ENCODE measurements at regions not wholly inside any gene's neighbourhood (a gene's known extent, or its start where the extent isn't known, plus 50 kb on each side); places are given as distances from the start of the nearest gene placed in this dataset.
A peak's percentile ranks its signal among the peaks of the same experiment; 100 is the strongest.

- no peak for DNase-seq
These were observed 717.0 kb upstream of the WWC1 start for GRCh38 chr5:167574464-167574863.

GRCh38 chr5:167575330-167575729, 716.1 kb upstream of the WWC1 start:
- no peak for DNase-seq

GRCh38 chr5:167576126-167576525, 715.3 kb upstream of the WWC1 start:
- no peak for DNase-seq

- DNase-seq, result no peak
These were observed 714.5 kb upstream of the WWC1 start for GRCh38 chr5:167576897-167577296.

GRCh38 chr5:167577616-167578015, 713.8 kb upstream of the WWC1 start:
- no peak for DNase-seq

- peak; percentile 89 for DNase-seq
These were observed 712.3 kb upstream of the WWC1 start for GRCh38 chr5:167578977-167579692.

DNA sequence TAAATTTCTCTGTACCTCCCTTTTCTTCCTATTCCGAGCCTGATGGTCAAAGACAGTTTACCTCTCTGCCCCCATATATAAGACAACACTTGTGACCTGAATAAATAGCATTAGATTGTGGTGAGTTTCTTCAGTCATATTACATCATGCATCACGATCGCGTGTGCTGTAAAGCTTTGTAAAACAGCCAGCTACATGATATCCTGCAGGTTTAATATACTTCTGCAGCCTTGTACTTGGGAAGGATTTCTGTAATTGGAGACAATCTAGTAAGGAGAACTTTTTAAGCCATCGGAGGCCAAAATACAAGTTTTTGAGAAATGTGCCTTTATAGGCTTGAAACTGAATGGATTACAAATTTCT, 711.8 kb upstream of the WWC1 start:
- peak; percentile 69 for DNase-seq

- DNase-seq, result no peak
These were observed 710.8 kb upstream of the WWC1 start for GRCh38 chr5:167580608-167581007.

- DNase-seq, result peak; percentile 58
These were observed 709.2 kb upstream of the WWC1 start for GRCh38 chr5:167582283-167582682.

GRCh38 chr5:167582886-167583285, 708.6 kb upstream of the WWC1 start:
- DNase-seq, result peak; percentile 74

DNA sequence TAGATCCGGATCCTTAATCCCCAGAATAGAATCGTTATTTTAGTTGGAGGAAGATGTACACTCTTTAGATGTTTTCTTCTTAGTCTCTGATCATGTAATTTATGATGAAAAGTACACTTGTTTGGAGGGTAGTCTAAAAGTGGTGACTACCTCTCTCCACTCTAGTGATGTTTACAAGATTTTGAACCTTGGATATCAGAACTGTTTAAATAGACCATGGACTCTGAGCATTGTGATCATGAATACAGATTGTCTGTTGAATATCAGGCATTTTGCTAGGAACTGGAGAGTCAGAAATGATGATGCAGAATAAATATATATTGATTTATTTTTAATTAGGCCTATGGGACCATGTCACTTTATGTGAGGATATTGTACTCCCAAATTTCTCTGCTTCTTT, 706.3 kb upstream of the WWC1 start:
- DNase-seq, result no peak

- DNase-seq, result peak; percentile 65
These were observed 703.5 kb upstream of the WWC1 start for GRCh38 chr5:167587772-167588437.

DNA sequence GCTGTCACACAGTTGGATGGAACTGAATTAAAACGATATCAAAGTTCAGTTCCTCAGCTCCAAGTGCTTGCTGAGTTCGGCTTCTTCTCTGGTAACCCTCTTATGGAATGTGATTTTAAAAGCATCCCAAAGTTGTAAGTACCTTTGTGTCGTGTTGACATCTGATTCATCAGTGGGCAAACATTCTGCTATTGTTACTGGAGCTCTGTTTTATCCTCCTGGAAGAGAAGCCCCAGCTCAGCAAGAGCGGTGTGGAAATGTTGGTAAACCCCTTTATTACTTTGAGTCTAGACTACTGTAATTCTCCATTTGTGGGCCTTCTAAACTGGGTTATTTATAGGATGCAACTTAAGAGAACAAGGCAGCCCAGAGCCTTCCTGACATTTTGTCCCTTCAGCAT, 699.3 kb upstream of the WWC1 start:
- no peak for DNase-seq

DNA sequence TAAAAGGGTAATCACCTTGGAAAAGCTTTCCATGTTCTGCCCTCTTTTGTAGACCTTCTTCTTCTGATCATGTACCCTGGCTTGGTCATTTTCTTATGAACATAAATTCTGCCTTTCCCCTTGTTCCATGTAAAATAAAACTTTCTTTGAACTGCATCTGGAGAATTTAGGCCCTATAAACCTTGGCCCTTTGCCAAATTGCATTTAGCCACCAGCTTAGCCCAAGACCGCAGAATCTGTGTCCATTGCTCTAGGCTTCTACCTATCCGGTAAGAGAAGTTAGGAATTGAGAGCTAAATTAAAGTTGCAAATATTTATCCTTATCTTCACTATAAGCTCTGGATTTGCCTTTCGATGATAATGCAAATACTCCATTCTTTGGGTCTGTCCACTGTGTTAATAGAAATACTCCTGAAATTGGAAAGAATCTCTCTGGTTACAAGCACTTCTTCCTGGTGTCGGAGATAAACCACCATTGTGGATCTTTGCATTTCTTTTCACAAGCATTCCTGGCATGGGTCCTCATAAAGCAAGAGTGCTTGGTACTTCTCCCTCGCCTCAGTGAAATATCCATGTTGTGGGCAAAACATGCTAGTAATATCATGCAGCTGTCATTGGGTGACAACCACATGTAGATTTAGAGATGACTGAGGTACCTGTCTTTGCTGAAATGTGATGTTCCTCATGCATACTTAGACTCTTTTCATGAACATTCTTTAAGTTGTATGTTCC, 698.0 kb upstream of the WWC1 start:
- no peak for DNase-seq

- no peak for DNase-seq
These were observed 697.4 kb upstream of the WWC1 start for GRCh38 chr5:167594061-167594435.

GRCh38 chr5:167594750-167595149, 696.7 kb upstream of the WWC1 start:
- no peak for DNase-seq

DNA sequence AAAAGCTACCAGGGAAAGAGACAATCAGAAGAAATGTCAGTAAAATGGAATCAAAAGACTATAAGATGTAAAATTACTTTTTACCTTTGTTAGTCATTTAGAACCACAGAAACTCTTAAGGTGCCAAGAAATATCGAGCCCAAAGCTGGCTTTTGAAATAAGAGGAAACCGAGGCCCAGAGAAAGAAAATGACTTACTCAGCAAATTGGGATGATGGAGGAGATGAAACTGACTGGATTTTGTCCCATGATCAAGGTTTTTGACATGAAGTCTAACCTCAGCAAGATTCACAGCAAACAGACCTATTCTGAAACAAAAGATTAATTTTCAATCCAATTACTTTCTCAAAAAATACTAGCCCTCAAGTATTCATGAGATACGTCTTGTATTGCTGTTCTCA, 696.2 kb upstream of the WWC1 start:
- no peak for DNase-seq

- no peak for DNase-seq
These were observed 693.3 kb upstream of the WWC1 start for GRCh38 chr5:167598166-167598565.

- peak; percentile 36 for DNase-seq
These were observed 689.4 kb upstream of the WWC1 start for GRCh38 chr5:167602067-167602466.

GRCh38 chr5:167603135-167603534, 688.3 kb upstream of the WWC1 start:
- no peak for DNase-seq

DNA sequence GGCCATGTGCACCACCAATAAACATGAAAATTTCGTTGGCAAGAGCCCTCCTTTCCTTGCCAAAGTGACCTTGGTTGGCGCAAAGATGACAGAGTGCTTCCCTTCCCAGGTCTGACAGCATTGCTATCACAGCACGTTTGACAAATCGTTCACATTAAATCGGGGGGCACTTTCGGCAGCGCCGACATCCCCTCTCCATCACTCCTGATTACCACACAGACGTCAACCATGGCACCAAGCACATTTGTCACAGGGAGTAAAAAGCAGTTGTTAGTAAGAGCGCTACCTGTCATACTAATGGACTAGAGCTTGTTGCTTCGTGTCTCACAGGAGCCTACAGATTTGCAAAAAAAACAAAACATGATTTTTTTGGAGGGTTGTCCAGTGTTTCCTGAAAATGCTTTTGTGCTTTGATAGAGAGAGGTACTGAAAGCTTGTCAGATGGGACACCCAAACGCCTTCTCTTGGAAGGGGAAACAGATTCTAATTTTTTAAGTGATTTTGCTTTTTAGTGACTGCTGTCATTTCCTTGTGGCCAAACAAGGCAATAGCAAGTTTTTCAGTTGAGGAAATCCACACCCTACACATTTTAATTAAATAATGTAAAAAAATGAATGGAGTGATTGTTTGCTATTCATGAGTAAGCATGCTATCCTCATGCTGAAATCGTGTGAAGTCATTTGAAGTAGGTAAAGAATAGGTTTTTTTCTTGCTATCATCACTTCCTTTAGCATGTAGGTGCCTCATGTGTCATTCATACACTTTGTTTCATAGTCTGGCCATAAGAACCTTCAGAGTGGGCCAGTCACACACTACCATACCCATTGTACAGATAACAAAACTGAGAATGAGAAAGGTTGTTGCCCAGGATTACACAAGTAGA, 682.8 kb upstream of the WWC1 start:
- DNase-seq, result no peak

- no peak for DNase-seq
These were observed 677.0 kb upstream of the WWC1 start for GRCh38 chr5:167614294-167615021.

Data from fibroblast of skin of right biceps (primary cell).